Astrocyte (in vitro differentiated cells and primary cell): ENCODE measurements at regions not wholly inside any gene's neighbourhood (a gene's known extent, or its start where the extent isn't known, plus 50 kb on each side); places are given as distances from the start of the nearest gene placed in this dataset.

Experiments
- DNase-seq: peaks from one replicate; pipeline ENCODE4 v3.0.0-alpha.2; 2010; ENCODE audit warnings: low read depth
- FAIRE-seq: peaks from 2 replicates; lab custom pipeline; 2011; peaks lifted over from hg19 to GRCh38; lab: Jason Lieb, UNC
- H2AFZ ChIP-seq: 2 replicates; pipeline ENCODE4 v1.6.0; 2012; ENCODE audit warnings: low read depth, low read length, inconsistent platforms
- H3K27ac ChIP-seq: 2 replicates; pipeline ENCODE4 v1.5.1; 2011; ENCODE audit warnings: low read depth, low read length, inconsistent platforms
- H3K27me3 ChIP-seq: 2 replicates; pipeline ENCODE4 v1.6.0; 2011; ENCODE audit warnings: low read length, inconsistent platforms; ENCODE audit not compliant: insufficient read depth
- H3K36me3 ChIP-seq: 2 replicates; pipeline ENCODE4 v1.5.1; 2011; ENCODE audit warnings: low read length, inconsistent platforms; ENCODE audit not compliant: insufficient read depth
- H3K4me1 ChIP-seq: 2 replicates; pipeline ENCODE4 v1.5.1; 2011; ENCODE audit warnings: low read length, inconsistent platforms; ENCODE audit not compliant: insufficient read depth
- H3K4me2 ChIP-seq: 2 replicates; pipeline ENCODE4 v1.6.0; 2012; ENCODE audit warnings: low read length, inconsistent platforms
- H3K4me3 ChIP-seq: 2 replicates; pipeline ENCODE4 v1.5.1; 2011; ENCODE audit warnings: low read depth, mild to moderate bottlenecking, low read length, inconsistent platforms; ENCODE audit not compliant: insufficient read depth
- H3K79me2 ChIP-seq: 2 replicates; pipeline ENCODE4 v1.6.0; 2012; ENCODE audit warnings: mild to moderate bottlenecking, low read length, inconsistent platforms; ENCODE audit not compliant: insufficient read depth
- H3K9ac ChIP-seq: 2 replicates; pipeline ENCODE4 v1.6.0; 2012; ENCODE audit warnings: mild to moderate bottlenecking, low read length, inconsistent platforms
- H3K9me3 ChIP-seq: 2 replicates; pipeline ENCODE4 v1.5.1; 2012; ENCODE audit warnings: low read depth, mild to moderate bottlenecking, low read length, inconsistent platforms; ENCODE audit not compliant: insufficient read depth
- H4K20me1 ChIP-seq: 2 replicates; pipeline ENCODE4 v1.6.0; 2012; ENCODE audit warnings: low read length, inconsistent platforms; ENCODE audit not compliant: insufficient read depth
- H3K27ac Mint-ChIP-seq: one replicate; pipeline ENCODE4 v1.8.0; 2021; ENCODE audit warnings: mild to moderate bottlenecking, mixed read lengths; ENCODE audit not compliant: unreplicated experiment
- H3K27me3 Mint-ChIP-seq: one replicate; pipeline ENCODE4 v1.8.0; 2021; ENCODE audit warnings: low read depth, mixed read lengths; ENCODE audit not compliant: unreplicated experiment
- H3K36me3 Mint-ChIP-seq: one replicate; pipeline ENCODE4 v1.8.0; 2021; ENCODE audit warnings: low read depth, mixed read lengths; ENCODE audit not compliant: unreplicated experiment
- H3K4me1 Mint-ChIP-seq: one replicate; pipeline ENCODE4 v1.8.0; 2021; ENCODE audit warnings: low read depth, mixed read lengths; ENCODE audit not compliant: unreplicated experiment
- H3K4me3 Mint-ChIP-seq: one replicate; pipeline ENCODE4 v1.8.0; 2021; ENCODE audit warnings: mild to moderate bottlenecking, moderate library complexity, mixed read lengths; ENCODE audit not compliant: unreplicated experiment
- H3K9me3 Mint-ChIP-seq: one replicate; pipeline ENCODE4 v1.8.0; 2021; ENCODE audit warnings: mild to moderate bottlenecking, mixed read lengths; ENCODE audit not compliant: unreplicated experiment
- EZH2 ChIP-seq: IDR thresholded peaks from 2 replicates; pipeline ENCODE4 v1.6.1; 2012; ENCODE audit warnings: mild to moderate bottlenecking, low read length, inconsistent platforms; ENCODE audit not compliant: insufficient read depth
- TF ChIP-seq, protein P1 (sequence below): IDR thresholded peaks from 2 replicates; pipeline ENCODE4 v1.5.1; 2011; ENCODE audit warnings: low read depth, mild to moderate bottlenecking, inconsistent platforms, low read length, moderate library complexity; ENCODE audit not compliant: insufficient read depth

- Histone ChIP-seq H3K36me3 (no peaks in the 10 kb centered on the region), H3K4me3 (no peak overlapping the region), H3K27ac (no peak overlapping the region), H3K4me2 (no peak overlapping the region), H3K79me2 (no peaks in the 10 kb centered on the region), H3K9ac (no peak overlapping the region), H3K4me1 (no peaks in the 10 kb centered on the region), H2AFZ (no peak overlapping the region), H3K27me3 (peaks cover 4% of the 10 kb centered on the region), H3K9me3 (peaks cover 4% of the 10 kb centered on the region), H4K20me1 (no peaks in the 10 kb centered on the region)
- Mint-ChIP-seq H3K27ac (no peak overlapping the region), H3K36me3 (no peaks in the 10 kb centered on the region), H3K27me3 (peaks cover 36% of the 10 kb centered on the region), H3K9me3 (peaks cover 5% of the 10 kb centered on the region), H3K4me3 (no peak overlapping the region), H3K4me1 (no peaks in the 10 kb centered on the region)
- FAIRE-seq = no peak
- DNase-seq = no peak
- TF ChIP-seq, protein P1, sequence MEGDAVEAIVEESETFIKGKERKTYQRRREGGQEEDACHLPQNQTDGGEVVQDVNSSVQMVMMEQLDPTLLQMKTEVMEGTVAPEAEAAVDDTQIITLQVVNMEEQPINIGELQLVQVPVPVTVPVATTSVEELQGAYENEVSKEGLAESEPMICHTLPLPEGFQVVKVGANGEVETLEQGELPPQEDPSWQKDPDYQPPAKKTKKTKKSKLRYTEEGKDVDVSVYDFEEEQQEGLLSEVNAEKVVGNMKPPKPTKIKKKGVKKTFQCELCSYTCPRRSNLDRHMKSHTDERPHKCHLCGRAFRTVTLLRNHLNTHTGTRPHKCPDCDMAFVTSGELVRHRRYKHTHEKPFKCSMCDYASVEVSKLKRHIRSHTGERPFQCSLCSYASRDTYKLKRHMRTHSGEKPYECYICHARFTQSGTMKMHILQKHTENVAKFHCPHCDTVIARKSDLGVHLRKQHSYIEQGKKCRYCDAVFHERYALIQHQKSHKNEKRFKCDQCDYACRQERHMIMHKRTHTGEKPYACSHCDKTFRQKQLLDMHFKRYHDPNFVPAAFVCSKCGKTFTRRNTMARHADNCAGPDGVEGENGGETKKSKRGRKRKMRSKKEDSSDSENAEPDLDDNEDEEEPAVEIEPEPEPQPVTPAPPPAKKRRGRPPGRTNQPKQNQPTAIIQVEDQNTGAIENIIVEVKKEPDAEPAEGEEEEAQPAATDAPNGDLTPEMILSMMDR = no peak
- TF ChIP-seq EZH2 = no peak
These were observed 75.4 kb upstream of the CCND2 start for GRCh38 chr12:4197922-4198763.

DNA sequence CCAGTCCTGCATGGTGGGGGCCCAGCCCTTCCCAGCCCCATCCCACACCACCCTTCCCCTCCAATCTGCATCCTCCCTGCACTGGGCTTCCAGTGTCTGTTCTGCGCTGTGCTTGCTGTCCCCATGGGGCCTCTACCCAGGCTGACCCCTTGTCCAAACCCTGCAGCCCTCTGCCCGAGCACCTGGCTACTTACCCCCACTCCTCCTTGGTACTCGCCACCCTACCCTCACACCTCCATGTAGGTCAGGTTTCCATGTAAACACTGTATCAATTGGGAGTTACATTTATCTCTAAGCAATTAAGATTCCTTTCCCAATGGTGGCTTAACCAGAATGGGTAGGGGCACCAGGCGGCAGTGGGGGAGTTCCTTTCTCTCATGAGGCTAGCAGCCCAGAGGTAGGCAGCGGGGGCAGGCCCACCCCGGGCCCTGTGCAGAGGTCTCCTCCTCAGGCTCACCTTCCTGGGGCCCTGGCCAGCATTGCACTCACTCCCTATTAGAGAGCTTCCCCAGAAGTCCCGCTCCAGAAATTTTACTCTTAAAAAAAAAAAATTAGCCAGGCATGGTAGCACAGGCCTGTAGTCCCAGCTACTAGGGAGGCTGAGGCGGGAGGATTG, 76.6 kb upstream of the CCND2 start:
- Mint-ChIP-seq H3K27ac (no peak overlapping the region), H3K4me3 (no peak overlapping the region), H3K27me3 (peaks cover 26% of the 10 kb centered on the region), H3K4me1 (no peaks in the 10 kb centered on the region), H3K36me3 (no peaks in the 10 kb centered on the region), H3K9me3 (peaks cover 5% of the 10 kb centered on the region)
- Histone ChIP-seq H3K36me3 (no peaks in the 10 kb centered on the region), H3K9me3 (peaks cover 4% of the 10 kb centered on the region), H3K79me2 (no peaks in the 10 kb centered on the region), H3K4me2 (no peak overlapping the region), H3K27ac (no peak overlapping the region), H3K9ac (no peak overlapping the region), H3K27me3 (peaks cover 4% of the 10 kb centered on the region), H3K4me3 (no peak overlapping the region), H3K4me1 (no peaks in the 10 kb centered on the region), H2AFZ (no peak overlapping the region), H4K20me1 (no peaks in the 10 kb centered on the region)
- TF ChIP-seq EZH2 = no peak
- TF ChIP-seq, protein P1 = no peak
- no peak for FAIRE-seq
- no peak for DNase-seq

DNA sequence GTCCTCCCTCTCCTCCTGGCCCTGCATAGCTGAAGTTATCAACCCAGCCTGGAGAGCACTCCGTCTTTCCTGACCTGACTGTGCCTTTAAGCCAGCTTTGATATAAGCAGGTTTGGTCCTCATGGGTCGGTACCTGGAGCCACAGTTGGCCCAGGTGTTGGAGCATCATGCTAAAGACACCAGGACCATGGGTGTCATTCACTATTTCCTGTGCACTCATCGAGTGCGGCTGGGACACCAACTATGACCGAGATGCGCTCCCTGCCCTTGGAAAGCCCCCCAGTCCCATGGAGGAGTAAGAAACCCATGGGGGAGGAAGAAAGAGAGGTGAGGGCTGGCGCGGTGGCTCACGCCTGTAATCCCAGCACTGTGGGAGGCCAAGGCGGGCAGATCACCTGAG, 78.9 kb upstream of the CCND2 start:
- Histone ChIP-seq H3K4me1 (no peaks in the 10 kb centered on the region), H3K9ac (no peak overlapping the region), H3K36me3 (no peaks in the 10 kb centered on the region), H2AFZ (no peak overlapping the region), H3K4me3 (no peak overlapping the region), H3K27me3 (peaks cover 4% of the 10 kb centered on the region), H3K79me2 (no peaks in the 10 kb centered on the region), H4K20me1 (no peaks in the 10 kb centered on the region), H3K4me2 (no peak overlapping the region), H3K9me3 (peaks cover 4% of the 10 kb centered on the region), H3K27ac (no peak overlapping the region)
- Mint-ChIP-seq H3K4me1 (no peaks in the 10 kb centered on the region), H3K27ac (no peak overlapping the region), H3K27me3 (peaks cover 16% of the 10 kb centered on the region), H3K4me3 (no peak overlapping the region), H3K9me3 (peaks cover 5% of the 10 kb centered on the region), H3K36me3 (no peaks in the 10 kb centered on the region)
- no peak for FAIRE-seq
- TF ChIP-seq EZH2 = no peak
- TF ChIP-seq, protein P1 = no peak
- DNase-seq = no peak
